AG04449 (cell line): ENCODE measurements at regions not wholly inside any gene's neighbourhood (a gene's known extent, or its start where the extent isn't known, plus 50 kb on each side); places are given as distances from the start of the nearest gene placed in this dataset.

Source experiments
- CTCF ChIA-PET: fragments of 350-600 bp; formaldehyde crosslinking; extraction: SDS; loops from one replicate; lab custom pipeline; 2021; ENCODE audit warnings: antibody characterized with exemption; lab: Yijun Ruan, JAX
- POLR2A ChIA-PET: fragments of 400-600, 350-600 bp; formaldehyde crosslinking; extraction: SDS; loops from one replicate; lab custom pipeline; 2020; ENCODE audit warnings: antibody characterized with exemption, inconsistent platforms; lab: Yijun Ruan, JAX
- DNase-seq: peaks from one replicate; pipeline ENCODE4 v3.0.0-alpha.2; 2010; ENCODE audit warnings: low read depth, low spot score
- H3K4me3 ChIP-seq: 2 replicates; pipeline ENCODE4 v1.5.1; 2011; ENCODE audit warnings: low read depth, mild to moderate bottlenecking, control low read depth, low read length
- CTCF ChIP-seq: IDR thresholded peaks from one replicate; pipeline ENCODE4 v1.5.1; 2011; ENCODE audit warnings: mild to moderate bottlenecking, moderate library complexity, low read length, control low read depth, inconsistent platforms; ENCODE audit not compliant: insufficient read depth; ENCODE audit errors: missing control alignments

DNA sequence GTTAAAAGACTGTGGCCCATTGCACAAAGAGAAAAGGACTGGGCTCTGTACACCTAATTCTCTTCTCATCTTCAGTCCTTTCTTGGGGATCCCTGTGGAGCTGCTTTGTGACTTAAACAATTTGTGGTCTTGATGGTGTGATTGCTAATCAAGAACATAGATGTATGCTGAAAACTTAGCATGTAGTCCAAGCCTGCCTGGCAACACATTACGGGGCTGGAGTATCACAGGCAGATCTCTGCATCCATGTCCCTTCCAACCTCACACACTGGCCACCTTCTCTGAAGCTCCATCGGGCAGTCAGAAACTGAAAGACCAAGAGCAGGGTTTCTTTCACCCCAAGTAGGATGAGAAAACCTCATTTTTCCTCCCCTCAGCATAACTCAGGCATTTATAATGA, 69.6 kb upstream of the ARGLU1 start:
- DNase-seq, result no peak
- no peak for TF ChIP-seq CTCF
- CTCF ChIA-PET, result interaction anchor here (1.7 kb wide), 1 partner anchor 16 kb away, joined by 6 read pairs; no protein-coding TSS in a partner anchor
- H3K4me3 ChIP-seq, result no peak overlapping the region
- POLR2A ChIA-PET, result no interaction called here

DNA sequence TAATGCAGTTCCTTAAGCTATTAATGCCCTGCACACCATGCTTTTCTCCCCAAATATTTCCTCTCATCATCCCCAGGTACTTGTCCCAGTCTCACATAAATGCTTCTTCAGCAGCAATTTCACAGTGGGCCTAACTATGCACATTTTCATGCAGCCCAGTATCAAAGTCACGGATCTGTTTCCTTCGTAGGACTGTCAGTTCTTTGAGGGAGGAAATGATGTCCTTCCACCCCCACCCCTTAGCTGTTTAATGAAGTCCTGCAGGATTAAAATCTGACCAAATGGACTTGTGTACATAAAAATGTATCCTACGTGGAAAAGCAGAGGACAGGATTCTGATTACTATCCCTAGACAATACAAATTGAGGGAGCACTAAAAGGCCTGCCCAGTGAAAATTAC, 68.6 kb upstream of the ARGLU1 start:
- POLR2A ChIA-PET, result no interaction called here
- no peak for TF ChIP-seq CTCF
- CTCF ChIA-PET, result interaction anchor here (1.7 kb wide), 1 partner anchor 15 kb away, joined by 6 read pairs; no protein-coding TSS in a partner anchor
- DNase-seq, result no peak
- H3K4me3 ChIP-seq, result no peak overlapping the region

DNA sequence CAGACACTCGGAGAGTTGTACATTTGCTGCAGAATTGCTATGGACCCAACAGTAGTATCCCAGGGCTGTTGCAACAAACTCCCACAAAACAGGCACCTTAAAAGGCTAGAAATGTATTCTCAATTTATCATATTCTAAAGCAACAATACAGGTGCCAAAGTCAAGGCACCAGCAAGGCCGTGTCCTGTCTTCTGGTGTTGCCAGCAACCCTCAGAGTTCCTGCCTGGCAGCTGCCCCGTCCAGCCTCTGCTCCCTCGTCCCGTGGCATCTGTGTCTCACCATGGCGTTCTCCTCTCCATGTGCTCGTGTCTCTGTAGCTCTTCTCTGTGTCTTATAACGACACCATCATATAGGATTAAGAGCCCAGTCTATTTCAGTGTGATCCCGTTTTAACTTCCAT, 67.7 kb upstream of the ARGLU1 start:
- CTCF ChIA-PET, result no interaction called here
- POLR2A ChIA-PET, result no interaction called here
- no peak for TF ChIP-seq CTCF
- DNase-seq, result no peak
- H3K4me3 ChIP-seq, result no peak overlapping the region

GRCh38 chr13:106633321-106633720, 65.4 kb upstream of the ARGLU1 start:
- no peak overlapping the region for H3K4me3 ChIP-seq
- POLR2A ChIA-PET, result no interaction called here
- CTCF ChIA-PET, result no interaction called here

DNA sequence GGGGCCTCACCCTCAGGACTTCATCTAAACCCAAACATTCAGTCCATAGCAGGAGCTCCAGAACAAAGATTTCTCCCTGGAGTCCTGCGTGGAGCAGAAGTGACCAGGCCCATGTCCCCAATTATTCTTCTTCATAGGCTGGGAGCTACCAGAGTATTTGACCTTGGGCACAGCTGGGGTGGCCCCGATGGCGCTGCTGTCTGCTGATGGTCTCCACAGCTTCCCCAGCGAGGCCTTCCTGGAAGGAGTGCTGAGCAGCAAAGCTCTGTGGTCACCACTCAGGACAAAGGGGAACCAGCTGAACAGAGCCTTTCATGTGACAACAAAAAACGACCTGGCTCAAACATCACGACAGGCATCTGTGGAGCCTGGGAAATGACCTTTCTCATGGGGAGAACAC, 62.7 kb upstream of the ARGLU1 start:
- POLR2A ChIA-PET, result no interaction called here
- CTCF ChIA-PET, result interaction anchor here (1.5 to 1.8 kb wide), 3 partner anchors 9 to 79 kb away, joined by 3 to 10 read pairs (median 3); no protein-coding TSS in a partner anchor
- no peak overlapping the region for H3K4me3 ChIP-seq
- no peak for TF ChIP-seq CTCF
- no peak for DNase-seq

More at GRCh38 chr13:106633321-106633720, 65.4 kb upstream of the ARGLU1 start:
- no peak for TF ChIP-seq CTCF
- no peak for DNase-seq

DNA sequence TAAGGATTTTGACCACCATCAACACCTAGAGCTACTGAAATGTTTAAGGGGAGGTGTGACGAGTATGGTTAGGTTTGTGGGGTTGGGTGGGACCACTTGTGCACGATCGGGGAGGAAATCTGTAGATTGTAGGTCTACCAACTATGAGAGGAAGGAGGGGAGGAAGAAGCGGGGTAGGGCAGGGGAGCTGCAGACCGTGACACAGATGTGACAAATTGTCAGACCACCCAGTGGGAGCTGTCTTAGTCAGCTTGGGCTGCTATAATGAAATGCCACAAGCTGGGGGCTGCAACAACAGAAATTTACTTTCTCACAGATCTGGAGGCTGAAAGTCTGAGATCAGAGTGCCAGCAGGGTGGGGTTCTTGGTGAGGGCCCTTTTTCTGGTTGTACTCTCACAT, 62.2 kb upstream of the ARGLU1 start:
- ChIA-PET POLR2A (no interaction called here), CTCF (interaction anchor here (1.7 kb wide), 1 partner anchor 8 kb away, joined by 3 read pairs; no protein-coding TSS in a partner anchor)
- no peak overlapping the region for H3K4me3 ChIP-seq
- no peak for TF ChIP-seq CTCF
- no peak for DNase-seq
